Mucosa of descending colon (tissue), 3 donors: ENCODE measurements at regions not wholly inside any gene's neighbourhood (a gene's known extent, or its start where the extent isn't known, plus 50 kb on each side); places are given as distances from the start of the nearest gene placed in this dataset.

Experiments used
- ATAC-seq: fragments of 200-7000 bp; cut with Tn5 transposase; one replicate; pipeline ENCODE4 v1.9.1; 2020; ENCODE audit warnings: mild to moderate bottlenecking, moderate library complexity
- DNase-seq, 3 donors: peaks; one replicate each; pipeline ENCODE4 v3.0.0-alpha.2; 2020
- H3K36me3 ChIP-seq: fragments of 200-600 bp; one replicate; pipeline ENCODE4 v1.8.0; 2021; ENCODE audit warnings: low read depth, mild to moderate bottlenecking
- H3K4me1 ChIP-seq: fragments of 200-600 bp; one replicate; pipeline ENCODE4 v1.8.0; 2021; ENCODE audit warnings: low read depth, mild to moderate bottlenecking
- H3K4me3 ChIP-seq: fragments of 200-600 bp; one replicate; pipeline ENCODE4 v1.8.0; 2021; ENCODE audit warnings: mild to moderate bottlenecking
- H3K9me3 ChIP-seq: fragments of 200-600 bp; one replicate; pipeline ENCODE4 v1.8.0; 2021; ENCODE audit warnings: mild to moderate bottlenecking
- CTCF ChIP-seq: fragments of 200-600 bp; IDR thresholded peaks from one replicate; pipeline ENCODE4 v1.8.0; 2022; ENCODE audit warnings: antibody characterized with exemption, mild to moderate bottlenecking
- intact Hi-C, 2 donors: fragments of 100-400 bp; cut with DNase I in 1 of 2; cut with micrococcal nuclease in 1 of 2; formaldehyde crosslinking; loops; one replicate each; pipeline versions ENCODE4 v1.11.0 to v1.11.1; 2022; cut with DNase I, micrococcal nuclease
- donor health status: DM: no; HTN: no; CAD: no; lungs with moderate emphysema.
- donor health status: DM: no; HTN: no; CAD: no.
- donor health status: DM: no; HTN: yes; CAD: no.

- intact Hi-C loops: no loop called here
- H3K4me1 ChIP-seq: no peaks in the 10 kb centered on the region
- ATAC-seq: no peak
- H3K9me3 ChIP-seq: no peaks in the 10 kb centered on the region
- no peak overlapping the region for H3K4me3 ChIP-seq
- TF ChIP-seq CTCF: no peak
- no peaks in the 10 kb centered on the region for H3K36me3 ChIP-seq
- DNase-seq: no peak
These were observed 243.1 kb downstream of the EN1 start for GRCh38 chr2:118604371-118604770.

GRCh38 chr2:118599141-118599540, 248.3 kb downstream of the EN1 start:
- intact Hi-C loops: no loop called here
- no peak for TF ChIP-seq CTCF
- Histone ChIP-seq H3K4me3 (no peak overlapping the region), H3K36me3 (no peaks in the 10 kb centered on the region), H3K9me3 (no peaks in the 10 kb centered on the region), H3K4me1 (no peaks in the 10 kb centered on the region)
- no peak for ATAC-seq
- no peak for DNase-seq

GRCh38 chr2:118596620-118597019, 250.8 kb downstream of the EN1 start:
- no peaks in the 10 kb centered on the region for H3K4me1 ChIP-seq
- ATAC-seq: no peak

GRCh38 chr2:118593257-118593656, 254.2 kb downstream of the EN1 start:
- no peak for TF ChIP-seq CTCF
- intact Hi-C loops: no loop called here
- ATAC-seq (no peak), DNase-seq (no peak)
- Histone ChIP-seq H3K4me3 (no peak overlapping the region), H3K36me3 (no peaks in the 10 kb centered on the region), H3K4me1 (no peaks in the 10 kb centered on the region), H3K9me3 (no peaks in the 10 kb centered on the region)

More at GRCh38 chr2:118596620-118597019, 250.8 kb downstream of the EN1 start:
- no peaks in the 10 kb centered on the region for H3K36me3 ChIP-seq
- no peak for DNase-seq
- H3K4me3 ChIP-seq: no peak overlapping the region
- intact Hi-C loops: no loop called here
- H3K9me3 ChIP-seq: no peaks in the 10 kb centered on the region
- TF ChIP-seq CTCF: no peak

GRCh38 chr2:118591223-118591622, 256.2 kb downstream of the EN1 start:
- no peak for ATAC-seq
- no peaks in the 10 kb centered on the region for H3K36me3 ChIP-seq
- intact Hi-C loops: no loop called here
- H3K4me1 ChIP-seq: no peaks in the 10 kb centered on the region
- H3K4me3 ChIP-seq: no peak overlapping the region
- no peak for TF ChIP-seq CTCF
- DNase-seq: no peak
- H3K9me3 ChIP-seq: no peaks in the 10 kb centered on the region

GRCh38 chr2:118589721-118590120, 257.7 kb downstream of the EN1 start:
- no peak for DNase-seq
- H3K36me3 ChIP-seq: no peaks in the 10 kb centered on the region
- TF ChIP-seq CTCF: no peak
- intact Hi-C loops: no loop called here
- no peak overlapping the region for H3K4me3 ChIP-seq
- H3K4me1 ChIP-seq: no peaks in the 10 kb centered on the region
- no peak for ATAC-seq
- no peaks in the 10 kb centered on the region for H3K9me3 ChIP-seq
